IgD-negative memory B cell (primary cell): ENCODE measurements at regions not wholly inside any gene's neighbourhood (a gene's known extent, or its start where the extent isn't known, plus 50 kb on each side); places are given as distances from the start of the nearest gene placed in this dataset.
"Not testable (repeated sequence)": the region's sequence is repeated elsewhere in the genome, so short reads cannot be mapped to it uniquely, and the experiment has no call there.

Source experiments
- H3K27ac Mint-ChIP-seq, 3 donors: one replicate each; pipeline ENCODE4 v1.8.0; 2020 to 2022; ENCODE audit warnings: mild to moderate bottlenecking in 3 of 3, mixed read lengths in 3 of 3, moderate library complexity in 1 of 3
- H3K27me3 Mint-ChIP-seq: one replicate; pipeline ENCODE4 v1.8.0; 2021; ENCODE audit warnings: mixed read lengths
- H3K36me3 Mint-ChIP-seq: one replicate; pipeline ENCODE4 v1.8.0; 2020; ENCODE audit warnings: mild to moderate bottlenecking, mixed read lengths
- H3K4me1 Mint-ChIP-seq, 3 donors: one replicate each; pipeline ENCODE4 v1.8.0; 2020 to 2022; ENCODE audit warnings: mixed read lengths in 3 of 3, mild to moderate bottlenecking in 1 of 3
- H3K4me3 Mint-ChIP-seq, 4 donors: one replicate each; pipeline ENCODE4 v1.8.0; 2020 to 2022; ENCODE audit warnings: mild to moderate bottlenecking in 4 of 4, mixed read lengths in 4 of 4, moderate library complexity in 3 of 4
- H3K9me3 Mint-ChIP-seq, 3 donors: one replicate each; pipeline ENCODE4 v1.8.0; 2020 to 2021; ENCODE audit warnings: mixed read lengths in 3 of 3, mild to moderate bottlenecking in 1 of 3

DNA sequence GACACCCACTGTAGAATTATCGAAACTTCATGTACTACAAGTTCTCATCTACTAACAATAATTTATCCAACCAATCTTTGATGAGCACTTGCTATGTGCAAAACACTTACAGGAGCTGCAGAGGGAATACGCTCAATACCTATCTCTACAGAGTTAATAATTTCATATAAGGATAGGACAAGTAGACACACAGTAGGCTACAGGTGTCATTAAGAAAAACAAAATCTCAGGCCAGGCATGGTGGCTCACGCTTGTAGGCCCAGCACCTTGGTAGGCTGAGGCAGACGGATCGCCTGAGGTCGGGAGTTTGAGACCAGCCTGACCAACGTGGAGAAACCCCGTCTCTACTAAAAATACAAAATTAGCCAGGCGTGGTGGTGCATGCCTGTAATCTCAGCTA, 91.3 kb upstream of the PLEKHM1 start:
- Mint-ChIP-seq H3K4me3 (peak overlapping the region in 3 of 4 donors; percentile 23 to 90 (median 63)), H3K27ac (peak overlapping the region; percentile 40 to 94 (median 59)), H3K27me3 (no peaks in the 10 kb centered on the region)

DNA sequence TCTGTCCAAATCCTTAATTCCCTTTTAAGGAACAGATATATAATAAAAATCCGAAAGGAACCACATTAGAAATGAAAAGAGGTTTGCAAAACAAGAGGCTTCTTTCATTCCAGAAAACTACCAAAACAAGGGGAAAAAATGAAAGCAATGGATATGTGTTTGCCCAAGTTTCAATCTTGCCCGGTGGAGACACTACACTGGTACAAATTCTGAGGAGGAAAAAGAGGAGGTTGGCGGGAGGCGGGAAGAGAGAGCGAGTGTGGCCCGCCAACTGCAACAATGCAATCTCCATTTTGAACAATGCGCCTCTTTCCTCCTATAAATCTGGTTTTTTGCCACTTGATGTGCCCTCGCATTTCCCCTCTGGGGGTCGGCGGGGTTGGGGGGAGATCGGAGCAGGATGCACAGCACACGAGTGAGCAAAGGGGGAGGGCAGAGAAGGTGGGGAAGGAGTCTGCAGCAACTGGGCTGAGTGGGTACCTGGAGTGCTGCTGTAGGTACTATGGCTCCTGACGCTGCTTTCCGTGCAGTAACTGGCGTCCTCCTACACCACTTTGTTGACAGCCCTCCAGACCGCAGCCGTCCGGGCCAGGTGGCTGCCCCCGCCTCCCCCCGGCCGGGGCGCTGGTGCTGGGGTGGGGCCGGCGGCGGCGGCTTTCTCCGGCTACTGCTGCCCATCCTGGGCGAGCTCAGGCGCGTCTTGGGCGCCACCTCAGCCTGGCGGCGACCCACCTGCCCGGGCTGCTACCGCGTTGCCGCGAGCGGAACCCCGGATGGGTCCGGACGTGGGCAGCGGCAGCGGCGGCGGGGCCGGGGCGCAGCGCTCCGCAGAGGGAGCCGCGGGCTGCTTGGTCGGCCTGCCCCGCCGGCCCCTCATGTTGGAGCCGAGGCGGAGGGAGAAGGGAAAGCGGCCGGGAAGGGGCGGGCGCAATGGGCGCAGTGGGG, 93.8 kb upstream of the PLEKHM1 start:
- no peaks in the 10 kb centered on the region for H3K27me3 Mint-ChIP-seq
- no peaks in the 10 kb centered on the region for H3K36me3 Mint-ChIP-seq
- H3K4me1 Mint-ChIP-seq = peaks cover 16 to 36% (median 34%) of the 10 kb centered on the region in 3 donors
- no peaks in the 10 kb centered on the region for H3K9me3 Mint-ChIP-seq
- peak overlapping the region; percentile 94 to 98 (median 95) for H3K27ac Mint-ChIP-seq
- H3K4me3 Mint-ChIP-seq = peak overlapping the region; percentile 90 to 100 (median 98)

More for the DNA sequence above, 91.3 kb upstream of the PLEKHM1 start:
- Mint-ChIP-seq H3K9me3 (no peaks in the 10 kb centered on the region), H3K36me3 (no peaks in the 10 kb centered on the region), H3K4me1 (peaks cover 22 to 50% (median 42%) of the 10 kb centered on the region in 3 donors)

DNA sequence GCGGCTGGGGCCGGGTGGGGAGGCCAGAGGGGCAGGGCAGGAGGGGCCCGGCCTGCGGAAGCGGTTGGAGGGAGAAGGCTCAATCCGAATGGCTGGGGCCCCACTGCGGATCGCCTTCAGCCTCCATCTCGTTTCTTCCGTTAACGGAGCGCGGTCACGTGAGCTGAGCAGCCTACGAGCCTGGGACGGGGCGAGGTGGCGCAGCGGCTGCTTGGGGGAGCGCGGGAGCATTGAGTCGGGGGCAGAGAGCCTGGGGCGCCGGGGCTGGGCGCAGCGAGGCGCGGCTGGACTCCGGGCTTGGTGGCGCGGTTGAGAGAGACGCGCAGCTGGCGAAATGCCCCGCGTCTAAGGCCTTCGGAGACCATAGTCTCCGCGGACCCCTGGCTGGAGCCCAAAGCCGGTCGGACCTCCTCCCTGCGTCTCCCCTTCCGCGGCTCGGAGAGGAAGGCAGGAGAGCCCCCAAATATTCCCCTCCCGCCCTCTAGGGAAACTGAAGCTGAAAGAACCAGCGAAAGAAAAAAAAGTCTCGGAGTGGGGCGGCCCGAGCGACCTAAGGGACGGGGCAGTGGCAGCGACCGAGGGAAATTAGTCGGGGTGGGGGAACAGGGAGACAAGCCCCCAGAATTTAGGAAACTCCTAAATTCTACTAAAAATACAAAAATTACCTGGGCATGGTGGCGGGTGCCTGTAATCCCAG, 94.7 kb upstream of the PLEKHM1 start:
- H3K4me1 Mint-ChIP-seq = peaks cover 11 to 28% (median 27%) of the 10 kb centered on the region in 3 donors

DNA sequence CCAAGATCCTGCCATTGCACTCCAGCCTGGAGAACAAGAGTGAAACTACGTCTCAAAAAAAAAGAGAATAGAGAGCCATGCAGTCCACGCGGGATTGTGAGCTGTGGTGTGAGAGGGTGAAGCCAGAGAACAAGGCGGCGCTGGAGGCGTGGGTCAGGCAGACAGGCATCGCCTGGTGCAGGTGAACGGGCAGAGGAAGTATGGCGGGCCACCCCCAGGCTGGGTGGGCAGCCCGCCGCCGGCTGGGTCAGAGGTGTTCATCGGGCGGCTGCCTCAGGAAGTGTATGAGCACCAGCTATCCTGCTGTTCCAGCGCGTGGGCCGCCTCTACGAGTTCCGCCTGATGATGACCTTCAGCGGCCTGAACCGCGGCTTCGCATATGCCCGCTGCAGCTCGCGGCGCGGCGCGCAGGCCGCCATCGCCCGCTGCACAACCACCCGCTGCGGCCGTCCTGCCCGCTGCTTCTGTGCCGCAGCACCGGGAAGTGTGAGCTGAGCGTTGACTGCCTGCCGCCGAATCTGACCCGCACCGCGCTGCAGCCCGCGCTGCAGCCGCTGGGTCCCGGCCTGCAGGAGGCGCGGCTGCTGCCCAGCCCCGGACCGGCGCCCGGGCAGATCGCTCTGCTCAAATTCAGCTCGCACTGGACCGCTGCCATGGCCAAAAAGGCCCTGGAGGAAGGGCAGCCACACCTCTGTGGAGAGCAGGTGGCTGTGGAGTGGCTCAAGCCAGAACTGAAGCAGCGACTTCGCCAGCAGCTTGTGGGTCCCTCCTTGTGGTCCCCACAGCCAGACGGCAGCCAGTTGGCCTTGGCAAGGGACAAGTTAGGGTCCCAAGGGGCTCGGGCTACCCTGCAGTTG, 95.5 kb upstream of the PLEKHM1 start:
- H3K4me1 Mint-ChIP-seq = peaks cover 10 to 26% (median 24%) of the 10 kb centered on the region in 3 donors
- peak overlapping the region; percentile 90 to 100 (median 98) for H3K4me3 Mint-ChIP-seq
- H3K27me3 Mint-ChIP-seq, H3K9me3 Mint-ChIP-seq, H3K36me3 Mint-ChIP-seq: not testable (repeated sequence)
- H3K27ac Mint-ChIP-seq = peak overlapping the region; percentile 94 to 98 (median 94)

More for the DNA sequence above, 94.7 kb upstream of the PLEKHM1 start:
- Mint-ChIP-seq H3K4me3 (peak overlapping the region; percentile 90 to 100 (median 98)), H3K27ac (peak overlapping the region; percentile 94 to 98 (median 94))
- H3K36me3 Mint-ChIP-seq, H3K9me3 Mint-ChIP-seq, H3K27me3 Mint-ChIP-seq: not testable (repeated sequence)

DNA sequence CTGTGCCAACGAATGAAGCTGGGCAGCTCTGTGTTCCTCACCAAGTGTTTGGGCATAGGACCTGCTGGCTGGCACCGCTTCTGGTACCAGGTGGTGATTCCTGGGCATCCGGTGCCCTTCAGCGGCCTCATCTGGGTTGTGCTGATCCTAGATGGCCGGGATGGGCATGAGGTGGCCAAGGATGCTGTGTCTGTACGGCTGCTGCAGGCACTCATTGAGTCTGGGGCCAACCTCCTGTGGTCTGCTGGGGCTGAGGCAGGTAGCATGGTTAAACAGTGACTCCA, 96.1 kb upstream of the PLEKHM1 start:
- H3K4me1 Mint-ChIP-seq = peaks cover 10 to 21% (median 21%) of the 10 kb centered on the region in 3 donors
- H3K27ac Mint-ChIP-seq = peak overlapping the region in 1 of 3 donors; percentile 44
- not testable (repeated sequence) for H3K36me3 Mint-ChIP-seq, H3K27me3 Mint-ChIP-seq, H3K9me3 Mint-ChIP-seq
- peak overlapping the region in 2 of 4 donors; percentile 90 to 100 for H3K4me3 Mint-ChIP-seq

DNA sequence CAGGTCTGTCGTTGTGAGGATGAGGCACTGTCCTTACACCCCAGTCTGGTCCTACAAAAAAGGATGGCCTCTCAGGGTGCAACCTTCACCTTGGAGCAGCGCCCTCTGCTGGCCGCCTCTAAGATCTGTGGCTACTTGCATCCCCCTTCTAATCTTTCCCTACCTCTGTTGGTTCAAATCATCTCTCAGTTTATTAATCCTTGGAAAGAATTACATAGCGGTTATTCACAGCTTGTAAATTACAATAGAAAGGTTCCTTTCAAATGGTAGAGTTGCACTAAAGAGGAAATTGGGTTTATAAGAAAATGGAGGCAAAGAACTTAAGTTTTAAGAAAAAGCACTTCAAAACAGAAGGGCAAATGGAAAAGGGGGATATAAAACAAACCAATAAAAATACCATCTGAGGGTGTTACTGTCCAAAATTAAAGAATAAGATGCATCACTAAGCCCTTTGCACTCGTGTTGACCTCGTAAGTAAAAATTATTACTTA, 102.0 kb upstream of the PLEKHM1 start:
- peak overlapping the region in 1 of 4 donors; percentile 24 for H3K4me3 Mint-ChIP-seq
- peak overlapping the region in 2 of 3 donors; percentile 43 to 67 for H3K27ac Mint-ChIP-seq
- H3K27me3 Mint-ChIP-seq, H3K36me3 Mint-ChIP-seq, H3K4me1 Mint-ChIP-seq, H3K9me3 Mint-ChIP-seq: not testable (repeated sequence)

DNA sequence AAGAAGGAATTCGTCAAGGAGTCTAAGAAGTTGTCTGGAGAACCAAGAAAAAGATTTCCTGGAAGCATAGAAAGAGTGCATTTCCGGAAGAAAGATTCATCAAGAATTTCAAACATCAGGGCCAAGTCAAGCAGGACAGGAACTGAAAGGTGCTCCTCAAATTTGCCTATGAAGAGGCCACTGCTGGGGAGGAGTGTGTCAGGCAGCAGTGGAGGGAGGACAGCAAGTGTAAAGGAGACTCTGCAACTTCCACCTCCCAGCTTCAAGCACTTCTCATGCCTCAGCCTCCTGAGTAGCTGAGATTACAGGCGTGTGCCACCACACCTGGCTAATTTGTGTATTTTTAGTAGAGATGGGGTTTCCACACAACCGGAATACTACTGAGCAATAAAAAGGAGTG, 105.8 kb upstream of the PLEKHM1 start:
- H3K4me1 Mint-ChIP-seq, H3K27ac Mint-ChIP-seq, H3K36me3 Mint-ChIP-seq, H3K9me3 Mint-ChIP-seq, H3K27me3 Mint-ChIP-seq: not testable (repeated sequence)
- peak overlapping the region in 2 of 4 donors; percentile 21 to 61 for H3K4me3 Mint-ChIP-seq

DNA sequence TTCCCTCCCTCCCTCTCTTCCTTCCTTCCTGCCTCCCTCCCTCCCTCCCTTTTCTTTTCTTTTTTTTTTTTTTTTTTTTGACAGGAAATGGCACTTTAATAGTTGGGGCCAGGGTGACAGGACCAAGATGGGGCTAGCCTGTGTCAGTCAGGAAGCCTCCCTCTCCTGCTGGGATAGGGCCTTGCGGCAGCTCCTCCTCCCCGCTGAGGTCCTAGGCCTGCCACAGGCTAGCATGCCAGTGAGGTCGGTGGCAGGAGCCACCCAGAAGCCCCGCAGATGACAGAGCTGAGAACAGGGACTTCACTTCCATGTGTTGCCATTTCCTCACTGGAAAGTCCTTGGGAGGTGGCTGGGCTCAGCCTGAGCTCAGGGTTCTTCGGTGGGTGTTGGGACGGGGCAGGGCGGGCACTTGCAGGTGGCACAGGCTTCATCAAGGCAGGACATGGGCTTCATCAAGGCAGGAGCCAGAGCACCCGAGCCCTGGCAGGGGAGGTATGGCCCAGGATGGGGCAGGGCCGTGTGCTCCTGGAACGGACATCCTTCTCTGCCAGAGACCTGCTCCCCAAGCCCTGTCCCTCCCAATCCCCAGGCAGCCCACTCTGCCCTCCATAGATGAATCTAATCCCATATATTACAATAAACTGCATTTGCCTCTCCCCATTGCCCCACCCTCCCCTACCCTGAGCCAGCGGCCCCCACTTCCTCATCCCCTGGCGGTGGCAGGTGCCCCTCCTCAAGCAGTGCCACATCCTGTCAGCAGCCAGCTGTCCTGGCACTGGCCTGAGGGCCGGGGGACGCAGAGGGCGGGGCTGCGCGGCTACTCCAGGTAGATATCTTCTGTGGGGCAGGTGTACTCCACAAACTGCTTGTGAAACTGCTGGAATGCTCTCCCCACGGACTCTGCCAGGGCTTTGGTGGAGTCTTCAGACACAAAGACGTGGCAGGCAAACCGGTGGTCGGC, 109.8 kb upstream of the PLEKHM1 start:
- not testable (repeated sequence) for H3K27me3 Mint-ChIP-seq, H3K9me3 Mint-ChIP-seq, H3K36me3 Mint-ChIP-seq, H3K4me1 Mint-ChIP-seq, H3K27ac Mint-ChIP-seq, H3K4me3 Mint-ChIP-seq

DNA sequence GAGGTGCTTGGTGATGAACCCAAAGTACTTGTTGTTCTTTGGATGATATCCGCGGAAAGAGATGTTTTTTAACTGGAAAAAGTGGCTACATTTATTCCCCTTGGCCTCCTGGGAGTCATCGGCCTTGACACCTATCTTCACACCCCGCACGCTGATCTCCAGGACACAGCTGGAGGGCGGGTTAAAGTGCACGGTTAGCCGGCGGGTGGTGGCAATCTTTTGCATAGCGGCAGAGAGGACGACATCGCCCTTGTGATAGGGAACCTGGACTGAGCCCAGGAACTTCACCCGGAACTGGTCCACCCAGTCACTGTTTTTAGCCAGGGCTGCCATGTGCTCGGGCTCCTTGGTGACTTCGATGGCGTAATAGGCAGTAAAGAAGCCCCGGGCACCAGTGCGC, 110.5 kb upstream of the PLEKHM1 start:
- not testable (repeated sequence) for H3K36me3 Mint-ChIP-seq, H3K9me3 Mint-ChIP-seq, H3K4me3 Mint-ChIP-seq, H3K27ac Mint-ChIP-seq, H3K27me3 Mint-ChIP-seq, H3K4me1 Mint-ChIP-seq

DNA sequence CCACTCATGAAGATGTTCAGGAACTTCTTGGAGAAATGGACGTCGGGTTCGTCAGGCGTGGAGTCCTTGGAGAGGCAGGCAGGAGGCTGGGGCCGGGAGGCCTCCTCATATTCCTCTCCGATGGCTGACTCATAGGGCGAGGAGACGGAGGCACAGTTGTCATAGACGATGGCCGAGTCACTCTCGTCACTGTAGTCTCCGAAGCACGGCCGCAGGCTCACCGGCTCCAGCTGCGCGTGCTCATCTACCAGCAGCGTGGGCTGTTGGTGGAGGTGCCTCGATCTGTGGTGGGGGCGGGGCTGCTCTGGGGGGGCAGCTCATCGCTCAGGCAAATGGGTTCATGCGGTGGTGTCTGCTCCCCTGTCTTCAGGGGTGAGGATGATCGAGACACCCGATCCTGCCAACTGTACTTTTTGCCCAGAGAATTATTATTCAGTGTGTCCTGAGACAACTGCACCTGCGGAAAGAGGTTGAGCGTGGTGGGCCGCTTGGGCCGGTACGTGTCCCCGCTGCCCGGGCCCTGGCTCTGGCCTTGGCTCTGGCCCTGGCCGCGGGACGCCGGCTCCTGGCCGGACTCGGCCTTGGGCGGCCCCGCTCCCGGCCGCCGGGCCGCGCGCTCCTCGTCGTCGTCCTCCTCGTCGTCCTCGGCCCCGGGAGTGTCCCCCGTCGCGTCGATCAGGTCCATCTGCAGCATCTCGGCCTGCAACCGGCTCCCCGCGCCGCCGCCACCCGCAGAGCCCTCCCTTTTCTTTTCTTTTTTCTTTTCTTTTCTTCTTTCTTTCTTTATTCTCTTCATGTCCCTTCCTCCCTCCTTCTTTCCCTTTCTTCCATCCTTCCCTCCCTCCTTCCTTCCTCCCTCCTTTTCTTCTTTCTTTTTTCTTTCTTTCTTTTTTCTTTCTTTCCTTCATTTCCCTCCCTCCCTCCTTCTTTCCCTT, 111.4 kb upstream of the PLEKHM1 start:
- H3K9me3 Mint-ChIP-seq, H3K4me3 Mint-ChIP-seq, H3K27ac Mint-ChIP-seq, H3K36me3 Mint-ChIP-seq, H3K27me3 Mint-ChIP-seq, H3K4me1 Mint-ChIP-seq: not testable (repeated sequence)

DNA sequence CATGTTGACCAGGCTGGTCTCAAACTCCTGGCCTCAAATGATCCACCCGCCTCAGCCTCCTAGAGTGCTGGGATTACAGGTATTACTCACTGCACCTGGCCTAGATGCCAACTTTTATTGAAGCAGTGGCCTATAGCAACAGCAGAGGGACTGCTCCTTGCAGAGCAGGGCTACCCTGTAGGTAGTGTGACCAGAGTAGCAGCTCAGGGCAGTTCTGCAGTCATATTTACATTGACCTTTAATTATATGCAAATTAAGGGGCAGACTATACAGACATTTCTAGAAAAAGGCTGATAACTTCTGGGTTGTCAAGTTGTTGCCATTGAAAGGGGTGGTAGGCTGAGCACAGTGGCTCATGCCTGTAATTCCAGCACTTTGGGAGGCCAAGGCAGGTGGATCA, 115.2 kb upstream of the PLEKHM1 start:
- not testable (repeated sequence) for H3K9me3 Mint-ChIP-seq, H3K4me1 Mint-ChIP-seq, H3K36me3 Mint-ChIP-seq, H3K27ac Mint-ChIP-seq, H3K27me3 Mint-ChIP-seq, H3K4me3 Mint-ChIP-seq

DNA sequence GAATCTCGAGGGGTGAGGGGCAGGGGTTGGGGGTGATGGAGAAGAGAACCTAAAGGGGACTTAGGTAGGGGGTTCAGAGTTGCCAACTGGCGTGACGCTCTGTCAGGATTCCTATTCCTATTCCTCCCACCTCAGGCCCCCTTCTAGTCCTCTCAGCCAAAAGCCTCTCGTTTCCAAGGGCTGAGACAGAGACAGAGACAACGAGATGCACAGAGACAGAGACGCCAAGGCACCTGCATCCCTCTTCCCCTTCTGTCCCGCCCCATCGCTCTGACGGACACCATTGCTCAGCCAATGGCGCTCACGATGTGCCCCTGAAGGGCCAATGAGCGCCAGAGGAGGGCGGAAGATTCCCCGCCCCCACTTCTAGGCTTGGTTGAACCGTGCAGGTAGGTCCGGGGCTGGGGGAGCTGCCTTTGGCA, 129.5 kb upstream of the PLEKHM1 start:
- H3K36me3 Mint-ChIP-seq, H3K27me3 Mint-ChIP-seq: not testable (repeated sequence)
- peak overlapping the region; percentile 74 to 97 (median 83) for H3K4me3 Mint-ChIP-seq

DNA sequence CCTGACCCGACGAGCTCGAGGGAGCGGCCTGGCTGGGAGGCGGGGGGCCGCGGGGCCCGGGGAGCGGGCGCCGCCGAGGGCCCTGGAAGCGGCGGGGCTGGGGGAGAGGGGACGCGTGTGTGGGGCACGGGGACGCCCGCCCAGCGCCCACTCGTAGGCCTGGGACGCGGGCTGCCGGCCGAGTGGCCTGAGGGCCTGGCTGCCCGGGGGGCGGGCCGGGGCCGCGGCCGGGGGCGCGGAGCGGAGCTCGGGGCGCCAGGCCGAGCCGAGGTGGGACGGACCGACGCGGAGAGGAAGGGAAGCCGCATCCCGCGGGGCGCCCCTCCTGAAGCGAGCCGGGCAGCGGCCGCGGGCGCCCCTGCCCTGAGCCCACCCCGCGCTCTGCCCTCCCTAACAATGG, 129.9 kb upstream of the PLEKHM1 start:
- H3K27ac Mint-ChIP-seq = peak overlapping the region in 1 of 3 donors; percentile 11
- H3K4me3 Mint-ChIP-seq = peak overlapping the region; percentile 74 to 97 (median 83)
- H3K36me3 Mint-ChIP-seq, H3K9me3 Mint-ChIP-seq, H3K4me1 Mint-ChIP-seq, H3K27me3 Mint-ChIP-seq: not testable (repeated sequence)

More for the DNA sequence above, 129.5 kb upstream of the PLEKHM1 start:
- H3K27ac Mint-ChIP-seq = peak overlapping the region in 1 of 3 donors; percentile 11
- H3K4me1 Mint-ChIP-seq, H3K9me3 Mint-ChIP-seq: not testable (repeated sequence)
